ENCODE measurements at regions not wholly inside any gene's neighbourhood (a gene's known extent, or its start where the extent isn't known, plus 50 kb on each side); places are given as distances from the start of the nearest gene placed in this dataset.

GRCh38 chr2:41129988-41130387, 678.1 kb upstream of the SLC8A1 start:
- TF ChIP-seq POLR2AphosphoS5 (IDR thresholded peaks at IDR 0.05; ENCODE audit: low read depth, low read length) (no peak), SIN3A (IDR thresholded peaks at IDR 0.05; ENCODE audit: borderline replicate concordance, insufficient read depth, low read length) (no peak), REST (IDR thresholded peaks at IDR 0.05; ENCODE audit: insufficient read depth in 1 of 2, low read depth in 2 of 2, low read length in 2 of 2) (no peak)

- TF ChIP-seq REST (IDR thresholded peaks at IDR 0.05; ENCODE audit: insufficient read depth in 1 of 2, low read depth in 2 of 2, low read length in 2 of 2): no peak
- TF ChIP-seq TAF1 (IDR thresholded peaks at IDR 0.05; ENCODE audit: borderline replicate concordance, insufficient read depth, low read length): no peak
- no peak for TF ChIP-seq FOXP2 (optimal IDR thresholded peaks at IDR 0.05; ENCODE audit: borderline replicate concordance, extremely low read depth, extremely low read length, insufficient read depth)
- no peak for TF ChIP-seq POLR2AphosphoS5 (IDR thresholded peaks at IDR 0.05; ENCODE audit: low read depth, low read length)
- TF ChIP-seq SIN3A (IDR thresholded peaks at IDR 0.05; ENCODE audit: borderline replicate concordance, insufficient read depth, low read length): no peak
Observed at GRCh38 chr2:41137031-41137430, 685.1 kb upstream of the SLC8A1 start.

GRCh38 chr2:41141146-41141791, 689.4 kb upstream of the SLC8A1 start:
- TF ChIP-seq TAF1 (IDR thresholded peaks at IDR 0.05; ENCODE audit: borderline replicate concordance, insufficient read depth, low read length): no peak

GRCh38 chr2:41142478-41142877, 690.6 kb upstream of the SLC8A1 start:
- TF ChIP-seq SIN3A (IDR thresholded peaks at IDR 0.05; ENCODE audit: borderline replicate concordance, insufficient read depth, low read length) (no peak), POLR2AphosphoS5 (IDR thresholded peaks at IDR 0.05; ENCODE audit: low read depth, low read length) (no peak), FOXP2 (optimal IDR thresholded peaks at IDR 0.05; ENCODE audit: borderline replicate concordance, extremely low read depth, extremely low read length, insufficient read depth) (no peak), REST (IDR thresholded peaks at IDR 0.05; ENCODE audit: insufficient read depth in 1 of 2, low read depth in 2 of 2, low read length in 2 of 2) (no peak)

GRCh38 chr2:41145066-41145465, 693.2 kb upstream of the SLC8A1 start:
- TF ChIP-seq SIN3A (IDR thresholded peaks at IDR 0.05; ENCODE audit: borderline replicate concordance, insufficient read depth, low read length): no peak
- no peak for TF ChIP-seq TAF1 (IDR thresholded peaks at IDR 0.05; ENCODE audit: borderline replicate concordance, insufficient read depth, low read length)
- no peak for TF ChIP-seq POLR2AphosphoS5 (IDR thresholded peaks at IDR 0.05; ENCODE audit: low read depth, low read length)
- TF ChIP-seq REST (IDR thresholded peaks at IDR 0.05; ENCODE audit: insufficient read depth in 1 of 2, low read depth in 2 of 2, low read length in 2 of 2): no peak
- no peak for TF ChIP-seq FOXP2 (optimal IDR thresholded peaks at IDR 0.05; ENCODE audit: borderline replicate concordance, extremely low read depth, extremely low read length, insufficient read depth)
